HS-5 (cell line): ENCODE measurements at regions not wholly inside any gene's neighbourhood (a gene's known extent, or its start where the extent isn't known, plus 50 kb on each side); places are given as distances from the start of the nearest gene placed in this dataset.

ENCODE experiments used
- DNase-seq: peaks from one replicate; pipeline ENCODE4 v3.0.0-alpha.2; 2012; ENCODE audit warnings: low read depth

DNA sequence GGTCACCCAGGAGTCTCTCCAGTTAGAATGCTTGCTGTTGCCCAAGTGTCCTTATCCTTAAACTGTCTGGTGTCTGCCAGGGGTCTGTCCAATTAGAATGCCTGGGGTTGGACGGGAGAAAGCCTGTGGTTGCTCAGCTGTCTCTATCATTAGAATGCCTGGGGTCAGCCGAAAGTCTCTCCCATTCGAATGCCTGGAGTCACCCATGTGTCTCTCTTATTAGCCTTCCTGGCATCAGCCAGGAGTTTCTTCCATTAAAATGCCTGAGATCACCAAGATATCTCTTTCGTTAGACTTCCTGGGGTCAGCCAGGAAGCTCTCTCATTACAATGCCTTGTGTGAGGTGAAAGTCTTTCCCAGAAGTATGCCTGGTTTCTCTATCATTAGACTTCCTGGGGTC, 1521.0 kb downstream of the UQCRFS1 start:
- DNase-seq = no peak

DNA sequence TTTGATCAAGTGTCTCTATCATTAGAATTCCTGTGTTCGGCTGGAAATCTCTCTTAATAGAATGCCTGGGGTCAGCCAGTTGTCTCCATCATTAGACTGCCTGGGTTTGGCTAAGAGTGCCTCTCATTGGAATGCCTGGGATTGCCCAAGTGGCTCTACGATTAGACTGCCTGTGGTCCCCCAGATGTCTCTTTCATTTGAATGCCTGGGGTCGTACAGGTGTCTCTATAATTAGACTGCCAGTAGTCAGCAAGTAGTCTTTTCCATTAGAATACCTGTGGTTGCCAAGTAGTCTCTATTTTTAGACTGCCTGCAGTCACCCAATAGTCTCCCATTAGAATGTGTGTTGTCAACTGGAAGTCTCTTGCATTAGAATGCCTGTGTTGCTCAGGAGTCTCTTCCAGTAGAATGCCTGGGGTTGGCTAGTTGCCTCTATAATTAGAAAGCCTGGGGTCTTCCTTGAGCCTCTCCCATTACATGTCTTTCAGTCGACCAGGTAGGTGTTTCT, 1523.2 kb downstream of the UQCRFS1 start:
- DNase-seq = no peak

DNA sequence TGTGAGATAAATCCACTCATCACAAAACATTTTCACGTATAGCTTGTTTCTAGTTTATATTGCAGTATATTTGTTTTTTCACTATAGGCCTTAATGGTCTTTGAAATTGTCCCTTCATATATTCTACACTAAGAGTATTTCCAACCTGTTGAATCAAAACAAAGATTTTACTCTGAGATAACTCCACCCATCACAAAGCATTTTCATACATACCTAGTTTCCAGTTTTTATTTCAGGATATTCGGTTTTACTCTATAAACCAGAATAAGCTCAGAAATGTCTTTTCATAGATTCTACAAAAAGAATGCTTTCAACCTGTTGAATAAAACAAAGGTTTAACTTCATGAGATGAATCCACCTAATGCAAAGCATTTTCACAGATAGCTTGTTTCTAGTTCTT, 1528.7 kb downstream of the UQCRFS1 start:
- no peak for DNase-seq

DNA sequence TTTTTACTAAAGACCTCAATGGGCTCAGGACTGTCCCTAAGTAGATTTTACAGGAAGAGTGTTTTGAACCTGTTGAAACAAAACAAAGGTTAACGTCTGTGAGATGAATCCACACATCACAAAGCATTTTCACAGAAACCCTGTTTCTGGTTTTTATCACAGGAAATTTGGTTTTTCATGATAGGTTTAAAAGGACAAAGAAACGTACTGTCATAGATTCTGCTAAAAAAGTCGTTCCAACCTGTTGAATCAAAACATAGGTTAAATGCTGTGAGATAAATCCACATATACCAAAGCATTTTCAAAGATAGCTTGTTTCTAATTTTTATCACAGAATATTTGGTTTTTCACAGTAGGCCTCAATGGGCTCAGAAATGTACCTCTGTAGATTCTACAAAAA, 1531.0 kb downstream of the UQCRFS1 start:
- DNase-seq = no peak

DNA sequence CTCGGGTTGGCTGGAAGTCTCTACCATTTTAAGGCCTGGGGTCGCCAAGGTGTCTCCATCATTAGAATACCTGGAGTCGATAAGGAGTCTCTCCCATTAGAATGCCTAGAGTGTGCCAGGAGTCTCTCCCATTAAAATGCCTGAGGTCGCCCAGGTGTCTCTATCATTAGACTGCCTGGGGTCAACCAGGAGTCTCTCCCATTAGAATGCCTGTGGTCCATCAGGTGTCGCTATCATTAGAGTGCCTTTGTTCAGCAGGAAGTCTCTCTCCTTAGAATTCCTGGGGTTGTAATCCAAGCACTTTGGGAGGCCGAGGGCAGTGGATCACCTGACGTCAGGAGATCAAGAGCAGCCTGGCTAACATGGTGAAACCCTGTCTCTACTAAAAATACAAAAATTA, 1533.0 kb downstream of the UQCRFS1 start:
- no peak for DNase-seq

DNA sequence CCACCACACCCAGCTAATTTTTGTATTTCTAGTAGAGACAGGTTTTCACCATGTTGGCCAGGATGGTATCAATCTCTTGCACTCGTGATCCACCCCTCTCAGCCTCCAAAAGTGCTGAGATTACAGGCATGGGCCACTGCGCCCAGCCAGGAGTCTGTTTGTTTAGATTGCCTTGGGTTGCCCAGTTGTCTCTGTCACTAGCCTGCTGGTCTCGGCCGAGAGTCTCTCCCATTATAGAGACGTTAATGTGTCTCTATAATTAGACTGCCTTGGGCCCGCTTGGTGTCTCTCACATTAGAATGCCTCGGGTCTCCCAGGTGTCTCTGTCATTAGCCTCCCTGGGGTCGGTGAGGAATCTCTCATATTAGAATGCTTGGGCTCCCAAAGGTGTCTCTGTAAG, 1533.6 kb downstream of the UQCRFS1 start:
- DNase-seq = no peak

DNA sequence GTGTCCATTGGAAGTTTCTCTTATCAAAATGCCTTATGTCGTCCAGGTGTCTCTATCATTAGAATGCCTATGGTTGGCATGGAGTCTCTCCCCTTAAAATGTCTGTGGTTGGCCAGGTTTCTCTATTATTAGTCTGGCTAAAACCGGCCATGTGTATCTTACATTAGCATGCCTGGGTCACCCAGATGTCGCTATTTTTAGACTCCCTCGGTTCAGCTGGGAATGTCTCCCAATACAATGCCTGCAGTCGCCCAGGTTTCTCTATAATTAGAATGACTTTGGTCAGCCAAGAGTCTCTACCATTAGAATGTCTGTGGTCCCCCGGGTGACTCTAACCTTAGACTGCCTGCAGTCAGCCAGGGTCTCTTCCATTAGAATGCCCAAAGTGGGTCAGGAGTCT, 1536.1 kb downstream of the UQCRFS1 start:
- no peak for DNase-seq

DNA sequence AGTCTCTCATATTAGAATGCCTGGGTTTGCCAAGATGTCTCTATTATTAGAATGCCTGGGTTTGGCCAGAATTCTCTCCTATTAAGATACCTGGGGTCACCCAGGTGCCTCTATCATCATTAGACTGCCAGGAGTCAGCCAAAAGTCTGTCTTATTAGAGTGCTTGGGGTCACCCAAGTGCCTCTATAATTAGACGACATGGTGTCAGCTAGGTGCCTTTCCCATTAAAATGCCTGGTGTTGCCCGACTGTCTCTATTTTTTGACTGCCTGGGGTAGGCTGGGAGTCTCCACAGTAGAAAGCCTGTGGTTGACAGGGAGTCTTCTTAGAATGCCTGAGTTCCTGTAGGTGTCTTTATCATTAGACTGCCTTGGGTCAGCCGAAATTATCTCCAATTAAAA, 1536.6 kb downstream of the UQCRFS1 start:
- DNase-seq = no peak

DNA sequence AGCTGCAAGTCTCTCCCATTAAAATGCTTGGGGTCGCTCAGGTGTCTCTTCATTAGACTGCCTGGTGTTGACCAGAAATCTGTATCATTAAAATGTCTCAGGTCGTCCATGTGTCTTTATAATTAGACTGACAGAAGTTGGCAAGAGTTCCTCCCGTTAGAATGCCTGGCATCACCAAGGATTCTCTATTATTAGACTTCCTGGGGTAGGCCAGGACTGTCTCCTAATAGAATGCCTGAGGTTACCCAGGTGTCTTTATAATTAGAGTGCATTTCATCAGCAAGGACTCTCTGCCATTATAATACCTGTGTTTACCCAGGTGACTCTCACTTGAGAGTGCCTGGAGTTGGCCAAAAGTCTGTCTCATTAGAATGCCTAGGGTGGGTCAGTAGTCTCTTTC, 1537.2 kb downstream of the UQCRFS1 start:
- DNase-seq = no peak

DNA sequence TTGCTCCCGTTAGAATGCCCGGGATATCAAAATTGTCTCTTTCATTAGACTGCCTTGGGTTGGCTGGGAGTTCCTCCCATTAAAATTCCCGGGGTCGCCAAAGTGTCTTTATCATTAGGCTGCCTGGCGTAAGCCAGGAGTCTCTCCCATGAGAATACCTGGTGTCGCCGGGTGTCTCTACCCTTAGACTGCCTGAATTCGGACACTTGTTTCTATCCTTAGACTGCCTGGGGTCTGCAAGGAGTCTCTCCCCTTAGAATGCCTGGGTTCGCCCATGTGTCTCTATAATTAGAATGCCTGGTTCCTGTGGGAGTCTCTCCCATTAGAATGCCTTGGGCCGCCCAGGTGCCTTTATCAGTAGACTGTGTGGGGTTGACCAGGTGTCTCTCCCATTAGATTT, 1538.2 kb downstream of the UQCRFS1 start:
- DNase-seq = no peak

DNA sequence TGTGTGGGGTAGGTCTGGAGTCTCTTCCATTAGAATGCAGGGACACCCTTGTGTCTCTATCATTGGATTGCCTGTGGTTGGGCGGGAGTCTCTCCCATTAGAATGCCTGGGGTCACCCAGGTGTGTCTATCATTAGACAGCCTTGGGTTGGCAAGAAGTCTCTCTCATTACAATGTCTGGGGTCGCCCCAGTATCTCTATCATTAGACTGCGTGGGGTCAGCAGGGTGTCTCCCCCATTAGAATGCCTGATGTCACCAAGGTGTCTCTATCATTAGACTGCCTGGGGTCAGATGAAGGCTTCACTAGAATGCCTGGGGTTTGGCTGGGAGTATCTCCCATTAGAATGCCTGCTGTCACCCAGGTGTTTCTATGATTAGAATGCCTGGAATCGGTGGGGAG, 1539.0 kb downstream of the UQCRFS1 start:
- DNase-seq = no peak

DNA sequence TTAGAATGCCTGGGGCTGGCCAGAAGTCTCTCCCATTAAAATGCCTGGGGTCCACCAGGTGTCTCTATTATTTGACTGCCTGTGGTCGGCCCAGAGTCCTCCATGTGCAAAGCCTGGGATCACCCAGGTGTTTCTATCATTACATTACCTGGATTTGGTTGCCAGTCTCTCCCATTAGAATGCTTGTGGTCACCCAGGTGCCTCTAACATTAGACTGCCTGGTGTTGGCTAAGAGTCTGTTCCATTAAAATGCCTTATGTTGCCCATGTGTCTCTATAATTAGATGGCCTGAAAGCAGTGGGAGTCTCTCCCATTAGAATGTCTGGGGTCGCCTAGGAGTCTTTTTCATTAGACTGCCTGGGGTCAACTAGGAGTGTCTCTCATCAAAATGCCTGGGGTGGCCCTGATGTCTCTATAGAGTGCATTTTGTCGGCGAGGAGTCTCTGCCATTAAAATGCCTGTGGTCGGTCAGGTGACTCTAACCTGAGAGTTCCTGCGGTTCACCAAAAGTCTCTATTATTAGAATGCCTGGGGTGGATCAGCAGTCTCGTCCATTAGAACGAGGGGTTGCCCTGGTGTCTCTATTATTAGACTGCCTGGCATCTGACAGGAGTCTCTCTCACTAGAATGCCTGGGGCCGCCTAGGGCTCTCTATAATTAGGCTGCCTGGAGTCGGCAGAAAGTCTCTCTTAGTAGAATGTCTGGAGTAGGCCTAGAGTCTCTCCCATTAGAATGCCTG, 1540.5 kb downstream of the UQCRFS1 start:
- DNase-seq = no peak

DNA sequence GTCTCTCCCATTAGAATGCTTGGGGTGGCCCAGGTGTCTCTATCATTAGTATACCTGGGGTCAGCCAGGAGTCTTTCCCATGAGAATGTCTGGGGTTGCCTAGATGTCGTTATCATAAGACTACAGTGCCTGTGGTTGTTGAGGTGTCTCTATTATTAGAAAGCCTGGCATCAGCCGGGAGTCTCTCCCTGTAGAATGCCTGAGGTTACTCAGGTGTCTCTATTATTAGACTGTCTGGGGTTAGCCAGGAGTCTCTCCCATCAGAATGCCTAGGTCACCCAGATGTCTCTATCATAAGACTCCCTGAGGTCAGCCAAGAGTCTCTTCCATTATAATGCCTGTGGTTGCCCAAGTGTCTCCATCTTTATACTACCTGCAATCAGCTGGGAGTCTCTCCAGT, 1541.1 kb downstream of the UQCRFS1 start:
- DNase-seq = no peak

DNA sequence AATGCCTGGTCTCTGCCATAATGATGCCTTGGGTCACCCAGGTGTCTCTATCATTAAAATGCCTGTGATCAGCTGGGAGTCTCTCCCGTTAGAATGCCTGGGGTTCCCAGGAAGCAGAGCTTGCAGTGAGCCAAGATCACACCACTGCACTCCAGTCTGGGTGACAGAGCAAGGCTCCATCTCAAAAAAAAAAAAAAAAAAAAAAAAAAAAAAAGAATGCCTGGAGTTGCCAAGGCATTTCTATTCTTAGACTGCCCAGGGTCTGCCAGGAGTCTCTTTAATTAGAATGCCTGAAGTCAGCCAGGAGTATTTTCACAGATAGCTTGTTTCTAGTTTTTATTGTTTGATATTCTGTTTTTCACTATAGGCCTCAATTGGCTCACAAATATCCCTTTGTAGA, 1552.5 kb downstream of the UQCRFS1 start:
- DNase-seq = no peak

DNA sequence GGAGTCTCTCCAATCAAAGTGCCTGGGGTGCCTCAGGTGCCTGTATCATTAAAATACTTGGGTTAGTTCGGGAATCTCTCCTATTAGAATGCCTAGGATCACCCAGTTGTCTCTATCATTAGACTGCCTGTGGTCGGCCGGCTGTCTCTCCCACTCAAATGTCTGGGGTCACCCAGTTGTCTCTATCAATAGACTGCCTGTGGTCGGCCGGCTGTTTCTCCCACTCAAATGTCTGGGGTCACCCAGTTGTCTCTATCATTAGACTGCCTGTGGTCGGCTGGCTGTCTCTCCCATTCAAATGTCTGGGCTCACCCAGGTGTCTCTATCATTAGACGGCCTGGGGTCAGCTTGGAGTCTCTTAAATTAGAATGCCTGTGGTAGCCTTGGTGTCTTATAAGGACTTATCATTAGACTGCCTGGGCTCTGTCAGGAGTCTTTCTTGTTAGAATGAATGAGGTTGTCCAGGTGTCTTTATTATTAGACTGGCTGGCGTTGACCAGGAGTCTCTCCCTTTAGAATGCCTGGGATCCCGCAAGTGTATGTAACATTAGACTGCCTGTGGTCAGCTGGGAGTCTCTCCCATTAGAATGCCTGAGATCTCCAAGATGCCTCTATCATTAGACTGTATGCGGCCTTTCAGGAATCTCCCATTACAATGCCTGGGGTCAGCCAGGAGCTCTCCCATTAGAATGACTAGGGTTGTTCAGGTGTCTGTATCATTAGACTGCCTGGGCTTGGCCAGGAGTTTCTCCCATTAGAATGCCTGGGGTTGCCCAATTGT, 1555.5 kb downstream of the UQCRFS1 start:
- DNase-seq = no peak

DNA sequence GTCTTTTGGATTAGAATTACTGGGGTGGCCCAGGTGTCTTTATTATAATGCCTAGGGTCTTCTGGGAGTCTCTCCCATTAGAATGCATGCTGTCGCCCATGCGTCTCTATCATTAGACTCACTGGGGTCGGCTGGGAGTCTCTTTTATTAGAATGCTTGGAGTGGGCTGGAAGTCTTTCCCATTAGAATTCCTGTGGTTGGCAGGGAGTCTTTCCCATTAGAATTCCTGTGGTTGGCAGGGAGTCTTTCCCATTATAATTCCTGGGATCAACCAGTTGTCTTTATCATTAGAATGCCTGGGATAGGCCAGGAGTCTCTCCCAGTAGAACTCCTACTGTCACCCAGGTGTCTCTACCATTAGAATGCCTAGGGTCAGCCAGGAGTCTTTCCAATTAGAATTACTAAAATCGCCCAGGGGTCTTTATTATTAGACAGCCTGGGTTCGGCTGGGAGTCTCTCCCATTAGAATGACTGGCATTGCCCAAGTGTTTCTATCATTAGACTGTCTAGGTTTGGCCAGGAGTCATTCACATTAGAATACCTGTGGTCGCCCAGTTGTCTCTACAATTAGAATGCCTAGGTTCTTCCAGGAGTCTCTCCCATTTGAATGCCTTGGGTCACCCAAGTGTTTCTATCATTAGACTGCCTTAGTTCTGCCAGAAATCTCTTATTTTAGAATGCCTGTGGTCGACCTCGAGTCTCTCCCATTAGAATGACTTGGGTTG, 1558.5 kb downstream of the UQCRFS1 start:
- DNase-seq = no peak

DNA sequence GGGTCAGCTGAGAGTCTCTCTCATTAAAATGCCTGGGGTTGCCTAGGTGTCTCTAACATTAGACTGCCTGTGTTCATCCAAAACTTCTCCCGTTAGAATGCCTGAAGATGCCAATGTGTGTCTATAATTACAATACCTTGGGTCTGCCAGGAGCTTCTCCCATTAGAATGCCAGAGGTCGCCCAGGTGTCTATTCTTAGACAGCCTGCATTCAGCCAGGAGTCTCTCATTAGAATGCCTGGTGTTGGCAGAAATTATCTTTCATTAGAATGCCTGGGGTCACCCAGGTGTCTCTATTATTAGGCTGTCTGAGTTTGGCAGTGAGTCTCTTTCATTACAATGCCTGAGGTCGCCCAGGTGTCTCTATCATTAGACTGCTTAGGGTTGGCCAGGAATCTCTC, 1560.2 kb downstream of the UQCRFS1 start:
- DNase-seq = no peak

DNA sequence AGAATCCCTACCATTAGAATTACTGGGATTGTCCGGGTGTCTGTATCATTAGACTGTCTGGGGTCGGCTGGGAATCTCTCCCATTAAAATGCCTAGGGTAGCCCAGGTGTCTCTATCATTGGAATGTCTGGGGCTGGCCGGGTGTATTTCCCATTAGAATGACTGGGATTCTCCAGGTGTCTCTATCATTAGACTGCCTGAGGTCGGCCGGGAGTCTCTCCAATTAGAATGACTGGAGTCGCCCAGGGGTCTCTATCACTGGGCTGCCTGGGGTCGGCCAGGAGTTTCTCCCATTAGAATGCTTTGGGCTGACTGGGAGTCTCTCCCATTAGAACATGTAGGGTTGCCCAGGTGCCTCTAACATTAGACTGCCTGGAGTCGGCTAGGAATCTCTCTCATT, 1560.7 kb downstream of the UQCRFS1 start:
- no peak for DNase-seq

DNA sequence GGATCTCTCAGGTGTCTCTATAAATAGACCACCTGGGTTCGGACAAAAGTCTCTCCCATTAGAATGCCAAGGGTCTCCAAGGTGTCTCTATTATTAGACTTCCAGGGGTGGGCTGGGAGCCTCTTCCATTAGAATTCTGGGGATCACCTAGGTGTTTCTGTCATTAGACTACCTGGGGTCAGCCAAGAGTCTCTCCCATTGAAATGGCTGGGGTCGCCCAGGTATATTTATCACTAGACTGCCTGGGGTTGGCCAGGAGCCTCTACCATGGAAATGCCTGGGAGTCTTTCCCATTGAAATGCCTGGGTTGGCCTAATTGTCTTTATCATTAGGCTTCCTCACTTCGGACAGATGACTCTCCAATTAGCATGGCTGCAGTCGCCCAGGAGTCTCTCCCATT, 1565.5 kb downstream of the UQCRFS1 start:
- DNase-seq = no peak

DNA sequence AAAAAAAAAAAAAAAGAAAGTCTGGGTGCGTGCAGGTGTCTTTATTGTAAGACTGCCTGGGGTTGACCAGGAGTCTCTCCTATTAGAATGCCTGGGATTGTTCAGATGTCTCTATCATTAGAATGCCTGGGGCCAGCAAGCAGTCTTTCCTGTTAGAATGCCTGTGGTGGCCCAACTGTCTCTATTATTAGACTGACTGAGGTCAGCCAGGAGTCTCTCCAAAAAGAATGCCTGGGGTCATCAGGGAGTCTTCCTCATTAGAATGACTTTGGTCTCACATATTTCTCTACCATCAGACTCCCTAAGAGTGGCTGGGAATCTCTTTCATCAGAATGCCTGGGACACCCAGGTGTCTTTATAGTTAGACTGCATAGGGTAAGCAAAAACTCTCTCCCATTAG, 1577.5 kb downstream of the UQCRFS1 start:
- no peak for DNase-seq

DNA sequence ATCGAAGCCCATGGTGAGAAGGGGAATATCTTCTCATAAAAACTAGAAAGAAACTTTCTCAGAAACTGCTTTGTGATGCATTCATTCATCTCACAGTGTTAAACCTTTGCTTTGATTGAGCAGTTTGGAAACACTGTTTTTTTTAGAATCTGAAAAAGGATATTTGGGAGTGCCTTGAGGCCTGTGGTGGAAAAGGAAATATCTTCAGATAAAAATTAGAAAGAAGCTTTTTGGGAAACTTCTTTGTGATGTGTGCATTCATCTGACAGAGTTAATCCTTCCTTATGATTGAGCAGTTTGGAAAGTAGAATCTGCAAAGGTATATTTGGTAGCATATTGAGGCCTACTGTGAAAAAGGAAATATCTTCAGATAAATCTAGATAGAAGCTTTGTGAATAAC, 1594.9 kb downstream of the UQCRFS1 start:
- DNase-seq = no peak

DNA sequence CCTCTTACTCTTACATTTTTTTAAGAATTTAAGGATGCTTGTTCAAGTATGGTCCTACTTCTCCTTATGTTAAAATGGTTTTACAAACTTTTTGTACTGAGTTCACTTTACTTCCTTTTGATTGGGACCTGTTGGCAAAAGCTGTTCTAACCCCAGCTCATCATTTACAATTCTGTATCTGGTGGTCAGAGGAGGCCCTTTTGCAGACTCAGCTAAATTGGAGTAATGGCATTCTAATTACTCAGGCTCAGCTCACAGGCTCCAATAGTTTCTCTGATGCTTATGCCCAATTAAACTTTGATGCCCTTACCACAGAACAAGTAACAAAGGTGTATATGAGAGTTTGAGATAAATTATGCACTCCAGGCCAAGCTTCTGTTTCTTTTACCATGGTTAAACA, 1632.0 kb downstream of the UQCRFS1 start:
- DNase-seq = no peak
